Endothelial cell (in vitro differentiated cells): ENCODE measurements at regions not wholly inside any gene's neighbourhood (a gene's known extent, or its start where the extent isn't known, plus 50 kb on each side); places are given as distances from the start of the nearest gene placed in this dataset.

Experiments
- DNase-seq: peaks from one replicate; pipeline ENCODE4 v3.0.0; 2021; ENCODE audit warnings: low spot score
- H3K27ac Mint-ChIP-seq: one replicate; pipeline ENCODE4 v1.8.0; 2021; ENCODE audit warnings: mixed read lengths, inconsistent platforms; ENCODE audit not compliant: unreplicated experiment
- H3K27me3 Mint-ChIP-seq: one replicate; pipeline ENCODE4 v1.8.0; 2021; ENCODE audit warnings: mild to moderate bottlenecking, moderate library complexity, mixed read lengths, inconsistent platforms; ENCODE audit not compliant: unreplicated experiment
- H3K36me3 Mint-ChIP-seq: one replicate; pipeline ENCODE4 v1.8.0; 2021; ENCODE audit warnings: mild to moderate bottlenecking, low read depth, mixed read lengths, inconsistent platforms; ENCODE audit not compliant: unreplicated experiment
- H3K4me1 Mint-ChIP-seq: one replicate; pipeline ENCODE4 v1.8.0; 2021; ENCODE audit warnings: mild to moderate bottlenecking, mixed read lengths, inconsistent platforms; ENCODE audit not compliant: unreplicated experiment
- H3K4me3 Mint-ChIP-seq: one replicate; pipeline ENCODE4 v1.8.0; 2021; ENCODE audit warnings: mild to moderate bottlenecking, mixed read lengths, inconsistent platforms; ENCODE audit not compliant: unreplicated experiment
- H3K9me3 Mint-ChIP-seq: one replicate; pipeline ENCODE4 v1.8.0; 2021; ENCODE audit warnings: mixed read lengths, inconsistent platforms; ENCODE audit not compliant: unreplicated experiment
- CTCF ChIP-seq: fragments of 200-600 bp; sonication (generic); IDR thresholded peaks from one replicate; pipeline ENCODE4 v1.5.0; 2021; ENCODE audit warnings: antibody characterized with exemption; ENCODE audit not compliant: unreplicated experiment

DNA sequence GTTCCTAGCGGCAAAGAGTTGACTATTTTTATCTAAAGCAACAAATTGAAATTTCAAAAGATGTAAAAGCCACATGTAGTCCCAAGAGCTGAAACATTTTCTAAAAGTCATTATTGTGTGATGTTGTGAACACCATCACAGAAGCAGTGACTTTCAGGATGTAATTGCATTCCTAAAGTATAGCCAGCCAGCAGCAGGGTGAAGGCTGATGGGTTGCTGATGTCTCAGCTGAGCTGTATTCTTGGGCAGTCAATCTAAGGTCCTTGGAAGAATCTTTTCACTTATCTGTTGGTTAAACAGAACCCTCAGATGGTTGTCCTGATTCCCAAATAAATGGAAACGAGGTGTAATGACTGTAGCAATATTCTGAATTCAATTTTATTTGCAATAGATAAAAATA lies 237.4 kb upstream of the WWC1 start:
- Mint-ChIP-seq H3K27ac (no peak overlapping the region), H3K27me3 (no peaks in the 10 kb centered on the region), H3K4me3 (no peak overlapping the region), H3K4me1 (peaks cover 2% of the 10 kb centered on the region), H3K36me3 (no peaks in the 10 kb centered on the region), H3K9me3 (no peaks in the 10 kb centered on the region)
- DNase-seq = no peak
- no peak for TF ChIP-seq CTCF

- no peak for DNase-seq
- no peaks in the 10 kb centered on the region for H3K36me3 Mint-ChIP-seq
- H3K4me3 Mint-ChIP-seq = no peak overlapping the region
- H3K27me3 Mint-ChIP-seq = no peaks in the 10 kb centered on the region
- no peak for TF ChIP-seq CTCF
- peaks cover 3% of the 10 kb centered on the region for H3K4me1 Mint-ChIP-seq
- H3K27ac Mint-ChIP-seq = no peak overlapping the region
- H3K9me3 Mint-ChIP-seq = no peaks in the 10 kb centered on the region
Observed at GRCh38 chr5:168055141-168055683, 236.2 kb upstream of the WWC1 start.

DNA sequence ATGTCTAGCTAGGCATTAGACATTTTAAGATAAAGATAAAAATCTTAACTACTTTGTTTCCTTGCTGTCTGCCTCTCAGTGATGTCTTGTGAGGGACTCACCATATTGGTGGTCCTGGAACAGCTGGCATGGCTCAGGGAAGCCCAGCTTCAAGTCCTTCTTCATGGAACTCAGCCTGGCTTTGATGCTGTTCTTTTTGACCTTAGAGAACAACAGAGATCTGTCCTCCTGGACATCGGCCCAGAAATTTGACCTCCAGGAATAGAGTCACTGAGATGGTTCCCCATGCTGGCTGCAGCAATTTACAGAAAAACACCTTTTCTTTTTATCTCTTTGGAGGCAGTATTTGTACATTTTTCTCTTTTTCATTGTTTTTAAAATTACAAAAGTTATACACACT lies 235.5 kb upstream of the WWC1 start:
- peaks cover 3% of the 10 kb centered on the region for H3K4me1 Mint-ChIP-seq
- H3K36me3 Mint-ChIP-seq = no peaks in the 10 kb centered on the region
- H3K27me3 Mint-ChIP-seq = no peaks in the 10 kb centered on the region
- TF ChIP-seq CTCF = no peak
- no peak overlapping the region for H3K4me3 Mint-ChIP-seq
- H3K9me3 Mint-ChIP-seq = no peaks in the 10 kb centered on the region
- DNase-seq = no peak
- H3K27ac Mint-ChIP-seq = no peak overlapping the region

DNA sequence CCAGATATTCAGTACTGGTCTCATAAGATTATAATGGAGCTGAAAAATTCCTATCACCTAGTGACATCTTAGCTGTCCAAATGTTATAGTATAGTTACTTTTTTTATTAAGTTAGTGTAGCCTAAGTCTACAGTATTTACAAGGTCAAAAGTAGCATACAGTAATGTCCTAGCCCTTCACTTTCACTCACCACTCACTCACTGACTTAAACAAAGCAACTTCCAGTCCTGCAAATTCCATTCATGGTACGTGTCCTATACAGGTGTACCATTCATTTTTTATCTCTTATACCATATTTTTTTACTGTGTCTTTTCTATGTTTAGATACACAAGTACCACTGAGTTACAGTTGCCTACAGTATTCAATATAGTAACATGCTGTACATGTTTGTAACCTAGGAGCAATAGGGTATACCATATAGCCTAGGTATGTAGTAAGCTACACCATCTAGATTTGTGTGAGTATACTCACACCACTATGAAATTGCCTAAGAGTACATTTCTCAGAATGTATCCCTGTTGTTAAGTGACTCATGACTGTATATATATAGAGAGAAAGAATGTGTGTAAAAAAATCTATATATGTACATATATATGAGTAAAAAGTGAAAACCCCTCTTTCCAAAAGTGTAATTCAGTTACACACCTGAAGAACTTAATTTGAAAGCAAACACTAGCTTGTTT lies 234.8 kb upstream of the WWC1 start:
- DNase-seq = no peak
- Mint-ChIP-seq H3K4me3 (no peak overlapping the region), H3K4me1 (peaks cover 3% of the 10 kb centered on the region), H3K27me3 (no peaks in the 10 kb centered on the region), H3K9me3 (no peaks in the 10 kb centered on the region), H3K36me3 (no peaks in the 10 kb centered on the region), H3K27ac (no peak overlapping the region)
- no peak for TF ChIP-seq CTCF

GRCh38 chr5:168057905-168058304 lies 233.5 kb upstream of the WWC1 start:
- Mint-ChIP-seq H3K27me3 (no peaks in the 10 kb centered on the region), H3K36me3 (no peaks in the 10 kb centered on the region), H3K9me3 (no peaks in the 10 kb centered on the region), H3K4me3 (no peak overlapping the region), H3K4me1 (peaks cover 3% of the 10 kb centered on the region), H3K27ac (no peak overlapping the region)
- no peak for DNase-seq
- no peak for TF ChIP-seq CTCF
